Breast epithelium (tissue), 4 donors: ENCODE measurements at regions not wholly inside any gene's neighbourhood (a gene's known extent, or its start where the extent isn't known, plus 50 kb on each side); places are given as distances from the start of the nearest gene placed in this dataset.
"Not testable (repeated sequence)": the region's sequence is repeated elsewhere in the genome, so short reads cannot be mapped to it uniquely, and the experiment has no call there.

Experiments used
- DNase-seq, 2 donors: peaks; one replicate each; pipeline ENCODE4 v3.0.0-alpha.2; 2019; ENCODE audit warnings: low spot score in 2 of 2
- H3K27ac ChIP-seq, 2 donors: fragments of 200-600 bp; sonication (generic) in 1 of 2; one replicate each; pipeline ENCODE4 v1.5.1; 2016 to 2019; ENCODE audit warnings: mild to moderate bottlenecking in 1 of 2
- H3K27me3 ChIP-seq, 2 donors: fragments of 200-600 bp; sonication (generic) in 1 of 2; one replicate each; pipeline versions ENCODE4 v1.5.1 to v1.6.0; 2017 to 2019; ENCODE audit warnings: control low read depth in 1 of 2, mild to moderate bottlenecking in 1 of 2
- H3K36me3 ChIP-seq: fragments of 200-600 bp; one replicate; pipeline ENCODE4 v1.5.1; 2019
- H3K4me1 ChIP-seq, 2 donors: fragments of 200-600 bp; sonication (generic); one replicate each; pipeline ENCODE4 v1.5.1; 2016 to 2019; ENCODE audit warnings: control low read depth in 1 of 2
- H3K4me3 ChIP-seq, 3 donors: fragments of 200-600 bp; sonication (generic); 1 replicate in 2 of 3; 2 replicates in 1 of 3; pipeline ENCODE4 v1.5.1; 2016 to 2019; ENCODE audit warnings: mild to moderate bottlenecking in 3 of 3, moderate library complexity in 2 of 3
- H3K9me3 ChIP-seq, 2 donors: fragments of 200-600 bp; sonication (generic) in 1 of 2; one replicate each; pipeline ENCODE4 v1.5.1; 2016 to 2019; ENCODE audit warnings: control low read depth in 1 of 2
- CTCF ChIP-seq, 3 donors: fragments of 450-650 bp; IDR thresholded peaks; one replicate each; pipeline ENCODE4 v1.5.1; 2016 to 2017; ENCODE audit warnings: antibody characterized with exemption in 3 of 3, mild to moderate bottlenecking in 3 of 3, moderate library complexity in 3 of 3
- POLR2A ChIP-seq: fragments of 450-650 bp; IDR thresholded peaks from one replicate; pipeline ENCODE4 v1.6.1; 2016; ENCODE audit warnings: antibody characterized with exemption, mild to moderate bottlenecking, moderate library complexity
- POLR2AphosphoS5 ChIP-seq, 3 donors: sonication (generic); formaldehyde crosslinking; IDR thresholded peaks; one replicate each; pipeline ENCODE4 v1.6.1; 2017; ENCODE audit warnings: antibody characterized with exemption in 3 of 3
- intact Hi-C: fragments of 100-400 bp; cut with DNase I; formaldehyde crosslinking; loops from one replicate; pipeline ENCODE4 v1.15.1; 2023; ENCODE audit warnings: low total_unique reads

DNA sequence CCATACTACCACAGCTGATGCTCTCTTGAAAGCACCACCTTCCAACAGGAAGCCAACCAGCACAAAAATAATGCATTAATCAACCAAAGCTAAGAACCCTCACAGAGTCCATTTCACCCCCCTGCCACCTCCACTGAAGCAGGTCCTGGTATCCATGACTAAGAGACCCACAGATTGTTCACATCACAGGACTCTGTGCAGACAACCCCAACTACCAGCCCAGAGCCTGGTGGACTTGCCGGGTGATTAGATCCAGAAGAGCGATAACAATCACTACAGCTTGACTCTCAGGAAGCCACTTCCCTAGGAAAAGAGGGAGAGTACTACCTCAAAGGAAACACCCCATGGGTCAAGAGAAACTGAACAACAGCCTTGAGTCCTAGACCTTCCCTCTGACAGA is 528.1 kb downstream of the KIF20B start:
- TF ChIP-seq POLR2AphosphoS5 (IDR thresholded peaks at IDR 0.05): no peak
- TF ChIP-seq POLR2A: no peak
- TF ChIP-seq CTCF (IDR thresholded peaks at IDR 0.05): no peak
- no peaks in the 10 kb centered on the region for H3K36me3 ChIP-seq
- H3K9me3 ChIP-seq: no peaks in the 10 kb centered on the region
- no peaks in the 10 kb centered on the region for H3K4me1 ChIP-seq
- no peak overlapping the region for H3K4me3 ChIP-seq
- H3K27ac ChIP-seq: no peak overlapping the region
- H3K27me3 ChIP-seq: no peaks in the 10 kb centered on the region
- intact Hi-C loops: no loop called here
- no peak for DNase-seq

DNA sequence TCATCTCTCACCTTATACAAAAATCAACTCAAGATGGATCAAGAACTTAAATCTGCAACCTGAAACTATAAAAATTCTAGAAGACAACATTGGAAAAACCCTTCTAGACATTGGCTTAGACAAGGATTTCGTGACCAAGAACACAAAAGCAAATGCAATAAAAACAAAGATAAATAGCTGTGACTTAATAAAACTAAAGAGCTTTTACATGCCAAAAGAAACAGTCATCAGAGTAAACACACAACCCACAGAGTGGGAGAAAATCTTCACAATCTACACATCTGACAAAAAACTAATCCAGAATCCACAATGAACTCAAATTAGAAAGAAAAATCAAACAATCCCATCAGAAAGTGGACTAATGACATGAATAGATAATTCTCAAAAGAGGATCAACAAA is 532.4 kb downstream of the KIF20B start:
- H3K36me3 ChIP-seq, H3K27ac ChIP-seq, H3K27me3 ChIP-seq, H3K9me3 ChIP-seq, H3K4me3 ChIP-seq, intact Hi-C loops, H3K4me1 ChIP-seq, DNase-seq: not testable (repeated sequence)

DNA sequence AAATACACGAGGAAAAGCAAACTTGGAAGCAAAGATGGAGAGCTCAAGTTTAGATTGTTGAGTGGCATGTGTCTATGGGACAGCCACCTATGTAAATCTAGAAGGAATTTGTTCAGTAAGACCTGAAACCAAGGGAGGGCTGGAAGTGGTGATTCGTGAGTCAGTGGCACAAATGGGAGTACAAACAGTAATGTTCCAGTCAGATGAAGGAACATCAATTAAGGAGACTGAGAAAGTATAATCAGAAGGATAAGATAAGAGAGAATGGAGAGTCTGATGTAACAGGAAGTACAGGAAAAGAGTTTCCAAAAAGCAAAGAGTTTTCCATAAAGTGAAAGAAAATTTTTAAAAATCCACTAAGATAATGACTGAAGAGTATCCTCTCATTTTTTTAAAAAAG is 544.2 kb downstream of the KIF20B start:
- Histone ChIP-seq H3K4me3 (no peak overlapping the region), H3K4me1 (no peaks in the 10 kb centered on the region), H3K36me3 (no peaks in the 10 kb centered on the region), H3K27me3 (no peaks in the 10 kb centered on the region), H3K9me3 (no peaks in the 10 kb centered on the region), H3K27ac (no peak overlapping the region)
- intact Hi-C loops: no loop called here
- TF ChIP-seq CTCF (IDR thresholded peaks at IDR 0.05) (no peak), POLR2A (no peak), POLR2AphosphoS5 (IDR thresholded peaks at IDR 0.05) (no peak)
- DNase-seq: no peak

DNA sequence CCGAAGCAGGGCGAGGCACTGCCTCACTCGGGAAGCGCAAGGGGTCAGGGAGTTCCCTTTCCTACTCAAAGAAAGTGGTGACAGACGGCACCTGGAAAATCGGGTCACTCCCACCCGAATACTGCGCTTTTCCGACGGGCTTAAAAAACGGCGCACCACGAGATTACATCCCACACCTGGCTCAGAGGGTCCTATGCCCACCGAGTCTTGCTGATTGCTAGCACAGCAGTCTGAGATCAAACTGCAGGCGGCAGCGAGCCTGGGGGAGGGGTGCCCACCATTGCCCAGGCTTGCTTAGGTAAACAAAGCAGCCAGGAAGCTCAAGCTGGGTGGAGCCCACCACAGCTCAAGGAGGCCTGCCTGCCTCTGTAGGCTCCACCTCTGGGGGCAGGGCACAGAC is 549.4 kb downstream of the KIF20B start:
- DNase-seq, intact Hi-C loops, H3K36me3 ChIP-seq, H3K27ac ChIP-seq, H3K9me3 ChIP-seq, H3K27me3 ChIP-seq, H3K4me1 ChIP-seq, H3K4me3 ChIP-seq: not testable (repeated sequence)

GRCh38 chr10:90269699-90270098 is 568.3 kb downstream of the KIF20B start:
- no peak for DNase-seq
- no peaks in the 10 kb centered on the region for H3K9me3 ChIP-seq
- H3K4me3 ChIP-seq: no peak overlapping the region
- no peaks in the 10 kb centered on the region for H3K27me3 ChIP-seq
- H3K4me1 ChIP-seq: no peaks in the 10 kb centered on the region
- TF ChIP-seq POLR2A: no peak
- no peak for TF ChIP-seq POLR2AphosphoS5 (IDR thresholded peaks at IDR 0.05)
- no peak for TF ChIP-seq CTCF (IDR thresholded peaks at IDR 0.05)
- no peak overlapping the region for H3K27ac ChIP-seq
- H3K36me3 ChIP-seq: no peaks in the 10 kb centered on the region
- intact Hi-C loops: no loop called here

- intact Hi-C loops: no loop called here
- Histone ChIP-seq H3K27ac (no peak overlapping the region), H3K9me3 (no peaks in the 10 kb centered on the region), H3K4me3 (no peak overlapping the region), H3K27me3 (no peaks in the 10 kb centered on the region), H3K4me1 (no peaks in the 10 kb centered on the region), H3K36me3 (no peaks in the 10 kb centered on the region)
- no peak for TF ChIP-seq CTCF (IDR thresholded peaks at IDR 0.05)
- no peak for TF ChIP-seq POLR2A
- TF ChIP-seq POLR2AphosphoS5 (IDR thresholded peaks at IDR 0.05): no peak
- no peak for DNase-seq
Measured at GRCh38 chr10:90274721-90275468, 573.5 kb downstream of the KIF20B start.
